ENCODE measurements at regions not wholly inside any gene's neighbourhood (a gene's known extent, or its start where the extent isn't known, plus 50 kb on each side); places are given as distances from the start of the nearest gene placed in this dataset.
"Not testable (repeated sequence)": the region's sequence is repeated elsewhere in the genome, so short reads cannot be mapped to it uniquely, and the experiment has no call there.

- peaks cover 11% of the 10 kb centered on the region; the same call in 1 of the 2 replicates for H3K27me3 ChIP-seq (ENCODE audit: insufficient read depth, low read length)
- H2AFZ ChIP-seq (ENCODE audit: low read length, unreplicated experiment): no peak overlapping the region
- no peaks in the 10 kb centered on the region for H3K79me2 ChIP-seq (ENCODE audit: control insufficient read depth, insufficient read depth, low read length, unreplicated experiment)
- no peaks in the 10 kb centered on the region for H3K36me3 ChIP-seq (ENCODE audit: insufficient read depth, low read length)
- no peak overlapping the region for H3K27ac ChIP-seq (ENCODE audit: low read depth, low read length)
- no peak overlapping the region for H3K4me3 ChIP-seq (ENCODE audit: low read depth, low read length)
- H3K4me1 ChIP-seq (ENCODE audit: control insufficient read depth, insufficient read depth, low read length, unreplicated experiment): peaks cover 7% of the 10 kb centered on the region
These were observed 349.2 kb upstream of the PRKCQ start for GRCh38 chr10:6929148-6929830.

DNA sequence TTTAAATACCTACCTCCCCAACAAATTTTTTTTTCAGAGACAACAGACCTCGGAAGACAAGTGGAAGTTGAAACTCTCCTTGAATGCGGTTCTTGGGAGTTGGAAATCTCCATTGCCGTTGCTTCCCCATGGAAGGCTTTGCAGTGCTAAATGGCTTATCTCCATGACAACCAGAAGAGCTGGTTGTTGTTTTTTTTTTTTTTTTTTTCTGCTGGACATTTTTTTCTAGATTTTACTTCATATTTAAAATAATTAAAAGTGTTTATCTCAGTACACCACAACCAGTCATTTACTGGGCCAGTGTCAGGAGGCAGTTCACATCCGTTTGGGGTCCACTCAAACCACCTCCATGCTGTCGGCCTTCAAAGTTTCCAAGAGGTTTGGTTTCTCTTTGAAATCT is 348.5 kb upstream of the PRKCQ start:
- Histone ChIP-seq H2AFZ (ENCODE audit: low read length, unreplicated experiment) (no peak overlapping the region), H3K4me3 (ENCODE audit: low read depth, low read length) (no peak overlapping the region), H3K4me1 (ENCODE audit: control insufficient read depth, insufficient read depth, low read length, unreplicated experiment) (peaks cover 10% of the 10 kb centered on the region), H3K79me2 (ENCODE audit: control insufficient read depth, insufficient read depth, low read length, unreplicated experiment) (no peaks in the 10 kb centered on the region), H3K27ac (ENCODE audit: low read depth, low read length) (no peak overlapping the region), H3K36me3 (ENCODE audit: insufficient read depth, low read length) (no peaks in the 10 kb centered on the region), H3K27me3 (ENCODE audit: insufficient read depth, low read length) (peaks cover 11% of the 10 kb centered on the region; the same call in 1 of the 2 replicates)

GRCh38 chr10:6926971-6927370 is 346.9 kb upstream of the PRKCQ start:
- Histone ChIP-seq H2AFZ (ENCODE audit: low read length, unreplicated experiment) (no peak overlapping the region), H3K79me2 (ENCODE audit: control insufficient read depth, insufficient read depth, low read length, unreplicated experiment) (no peaks in the 10 kb centered on the region), H3K36me3 (ENCODE audit: insufficient read depth, low read length) (no peaks in the 10 kb centered on the region), H3K27me3 (ENCODE audit: insufficient read depth, low read length) (peaks cover 11% of the 10 kb centered on the region; the same call in 1 of the 2 replicates), H3K4me1 (ENCODE audit: control insufficient read depth, insufficient read depth, low read length, unreplicated experiment) (peaks cover 10% of the 10 kb centered on the region), H3K27ac (ENCODE audit: low read depth, low read length) (no peak overlapping the region), H3K4me3 (ENCODE audit: low read depth, low read length) (no peak overlapping the region)

DNA sequence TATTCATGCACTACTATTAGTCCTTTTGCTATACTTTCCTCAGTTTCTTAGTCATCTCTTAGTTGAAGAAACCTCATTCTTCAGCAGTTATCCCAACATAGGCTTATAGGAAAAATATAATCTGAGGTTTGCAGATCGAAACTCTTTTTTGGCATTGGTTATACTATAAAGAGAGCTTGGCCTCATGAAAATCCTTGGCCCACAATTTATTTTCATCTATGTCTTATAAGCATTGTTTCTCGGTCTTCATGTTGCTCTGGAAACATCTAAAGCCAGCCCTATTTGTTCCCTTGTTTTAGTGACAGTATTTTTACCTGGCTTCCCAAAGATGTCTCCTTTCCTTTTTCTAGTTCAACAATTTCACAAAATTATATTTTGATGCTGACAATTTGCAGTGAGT is 345.1 kb upstream of the PRKCQ start:
- H2AFZ ChIP-seq (ENCODE audit: low read length, unreplicated experiment): no peak overlapping the region
- peaks cover 10% of the 10 kb centered on the region for H3K4me1 ChIP-seq (ENCODE audit: control insufficient read depth, insufficient read depth, low read length, unreplicated experiment)
- no peak overlapping the region for H3K4me3 ChIP-seq (ENCODE audit: low read depth, low read length)
- H3K27ac ChIP-seq (ENCODE audit: low read depth, low read length): no peak overlapping the region
- no peaks in the 10 kb centered on the region for H3K36me3 ChIP-seq (ENCODE audit: insufficient read depth, low read length)
- H3K27me3 ChIP-seq (ENCODE audit: insufficient read depth, low read length): peaks cover 11% of the 10 kb centered on the region; the same call in 1 of the 2 replicates
- no peaks in the 10 kb centered on the region for H3K79me2 ChIP-seq (ENCODE audit: control insufficient read depth, insufficient read depth, low read length, unreplicated experiment)

DNA sequence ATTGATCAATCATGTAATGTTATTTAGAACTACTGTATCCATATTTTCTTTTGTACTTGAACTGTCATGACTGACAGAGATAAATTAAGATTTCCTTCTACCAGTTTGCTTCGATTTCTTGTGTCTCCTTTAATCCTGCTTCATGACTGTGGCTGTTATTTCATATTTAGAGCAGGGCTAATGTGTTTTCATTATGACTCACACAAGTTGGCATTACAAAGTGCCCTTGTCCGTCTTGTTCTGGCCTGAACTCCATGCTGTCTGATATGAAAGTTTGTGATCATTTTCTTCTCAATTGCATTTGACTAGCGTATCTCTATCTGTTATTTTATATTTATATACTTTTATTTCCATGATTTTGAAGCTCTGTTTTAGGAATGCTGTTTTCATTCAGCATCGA is 344.1 kb upstream of the PRKCQ start:
- H3K27me3 ChIP-seq (ENCODE audit: insufficient read depth, low read length): peaks cover 8% of the 10 kb centered on the region; the same call in 1 of the 2 replicates
- H3K4me1 ChIP-seq (ENCODE audit: control insufficient read depth, insufficient read depth, low read length, unreplicated experiment): peaks cover 10% of the 10 kb centered on the region
- no peaks in the 10 kb centered on the region for H3K36me3 ChIP-seq (ENCODE audit: insufficient read depth, low read length)
- no peaks in the 10 kb centered on the region for H3K79me2 ChIP-seq (ENCODE audit: control insufficient read depth, insufficient read depth, low read length, unreplicated experiment)
- no peak overlapping the region for H3K4me3 ChIP-seq (ENCODE audit: low read depth, low read length)
- H3K27ac ChIP-seq (ENCODE audit: low read depth, low read length): no peak overlapping the region
- H2AFZ ChIP-seq (ENCODE audit: low read length, unreplicated experiment): no peak overlapping the region

GRCh38 chr10:6921026-6921425 is 340.9 kb upstream of the PRKCQ start:
- not testable (repeated sequence) for H3K36me3 ChIP-seq (ENCODE audit: insufficient read depth, low read length); H3K79me2 ChIP-seq (ENCODE audit: control insufficient read depth, insufficient read depth, low read length, unreplicated experiment); H3K4me1 ChIP-seq (ENCODE audit: control insufficient read depth, insufficient read depth, low read length, unreplicated experiment); H3K27ac ChIP-seq (ENCODE audit: low read depth, low read length); H2AFZ ChIP-seq (ENCODE audit: low read length, unreplicated experiment); H3K27me3 ChIP-seq (ENCODE audit: insufficient read depth, low read length); H3K4me3 ChIP-seq (ENCODE audit: low read depth, low read length)

- Histone ChIP-seq H3K27ac (ENCODE audit: low read depth, low read length) (no peak overlapping the region), H3K4me3 (ENCODE audit: low read depth, low read length) (no peak overlapping the region), H3K27me3 (ENCODE audit: insufficient read depth, low read length) (no peaks in the 10 kb centered on the region), H2AFZ (ENCODE audit: low read length, unreplicated experiment) (no peak overlapping the region), H3K36me3 (ENCODE audit: insufficient read depth, low read length) (no peaks in the 10 kb centered on the region), H3K79me2 (ENCODE audit: control insufficient read depth, insufficient read depth, low read length, unreplicated experiment) (no peaks in the 10 kb centered on the region), H3K4me1 (ENCODE audit: control insufficient read depth, insufficient read depth, low read length, unreplicated experiment) (peaks cover 6% of the 10 kb centered on the region)
These were observed 340.3 kb upstream of the PRKCQ start for GRCh38 chr10:6920072-6921019.

GRCh38 chr10:6919077-6919476 is 339.0 kb upstream of the PRKCQ start:
- Histone ChIP-seq H3K27me3 (ENCODE audit: insufficient read depth, low read length) (peaks cover 6% of the 10 kb centered on the region; the same call in 1 of the 2 replicates), H2AFZ (ENCODE audit: low read length, unreplicated experiment) (no peak overlapping the region), H3K4me1 (ENCODE audit: control insufficient read depth, insufficient read depth, low read length, unreplicated experiment) (peaks cover 3% of the 10 kb centered on the region), H3K79me2 (ENCODE audit: control insufficient read depth, insufficient read depth, low read length, unreplicated experiment) (no peaks in the 10 kb centered on the region), H3K4me3 (ENCODE audit: low read depth, low read length) (no peak overlapping the region), H3K27ac (ENCODE audit: low read depth, low read length) (no peak overlapping the region), H3K36me3 (ENCODE audit: insufficient read depth, low read length) (no peaks in the 10 kb centered on the region)

DNA sequence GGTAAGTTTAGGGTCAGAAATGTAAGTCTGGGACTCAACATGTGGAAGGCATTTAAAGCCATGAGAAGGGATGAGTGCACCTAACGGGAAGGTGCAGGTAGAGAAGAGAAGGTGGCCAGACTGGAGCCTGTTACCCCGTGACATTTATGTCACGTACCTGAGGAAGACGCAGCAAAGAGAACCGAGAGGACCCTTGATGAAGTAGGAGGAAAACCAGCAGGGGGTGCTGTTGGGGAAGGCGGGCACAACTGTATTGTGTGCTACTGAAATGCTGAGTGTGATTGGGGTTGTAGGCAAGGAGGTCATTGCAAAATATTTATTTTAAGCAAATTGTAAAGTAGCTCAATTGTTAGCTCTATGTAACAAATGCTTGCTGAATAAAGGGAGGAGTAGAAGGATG is 338.2 kb upstream of the PRKCQ start:
- Histone ChIP-seq H3K4me3 (ENCODE audit: low read depth, low read length) (no peak overlapping the region), H3K36me3 (ENCODE audit: insufficient read depth, low read length) (no peaks in the 10 kb centered on the region), H3K4me1 (ENCODE audit: control insufficient read depth, insufficient read depth, low read length, unreplicated experiment) (no peaks in the 10 kb centered on the region), H2AFZ (ENCODE audit: low read length, unreplicated experiment) (no peak overlapping the region), H3K27me3 (ENCODE audit: insufficient read depth, low read length) (peaks cover 13% of the 10 kb centered on the region; the same call in 1 of the 2 replicates), H3K79me2 (ENCODE audit: control insufficient read depth, insufficient read depth, low read length, unreplicated experiment) (no peaks in the 10 kb centered on the region), H3K27ac (ENCODE audit: low read depth, low read length) (no peak overlapping the region)

DNA sequence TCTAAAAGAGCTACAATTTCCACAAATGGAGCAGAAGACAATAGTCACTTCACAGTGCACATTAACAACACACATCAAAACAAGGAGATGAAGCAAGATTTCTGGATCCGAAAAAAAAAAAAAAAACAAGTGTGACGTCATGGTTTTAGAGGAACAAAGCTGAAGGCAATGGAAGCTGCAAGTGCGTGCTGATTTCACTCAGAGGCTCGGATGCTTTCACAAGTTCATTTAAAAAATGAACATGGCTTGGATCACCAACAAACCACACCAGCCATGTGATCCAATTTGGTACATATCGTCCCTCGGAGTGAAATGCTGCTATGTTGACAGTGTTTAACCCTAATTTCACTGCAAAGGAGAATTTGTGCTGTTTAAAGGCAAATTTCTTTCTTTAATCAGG is 337.0 kb upstream of the PRKCQ start:
- H3K27ac ChIP-seq (ENCODE audit: low read depth, low read length): no peak overlapping the region

More for the DNA sequence above, 337.0 kb upstream of the PRKCQ start:
- Histone ChIP-seq H3K4me3 (ENCODE audit: low read depth, low read length) (no peak overlapping the region), H3K79me2 (ENCODE audit: control insufficient read depth, insufficient read depth, low read length, unreplicated experiment) (no peaks in the 10 kb centered on the region), H3K36me3 (ENCODE audit: insufficient read depth, low read length) (no peaks in the 10 kb centered on the region), H2AFZ (ENCODE audit: low read length, unreplicated experiment) (no peak overlapping the region), H3K4me1 (ENCODE audit: control insufficient read depth, insufficient read depth, low read length, unreplicated experiment) (no peaks in the 10 kb centered on the region), H3K27me3 (ENCODE audit: insufficient read depth, low read length) (peaks cover 20% of the 10 kb centered on the region)

Data from ACC112 (cell line).